ENCODE measurements at regions not wholly inside any gene's neighbourhood (a gene's known extent, or its start where the extent isn't known, plus 50 kb on each side); places are given as distances from the start of the nearest gene placed in this dataset.

- DNase-seq = no peak
Measured at GRCh38 chr7:142353147-142354060, 95.5 kb upstream of the PRSS58 start.

- peak in 1 of 2 experiments; percentile 35 for DNase-seq
Measured at GRCh38 chr7:142352543-142352942, 94.7 kb upstream of the PRSS58 start.

DNA sequence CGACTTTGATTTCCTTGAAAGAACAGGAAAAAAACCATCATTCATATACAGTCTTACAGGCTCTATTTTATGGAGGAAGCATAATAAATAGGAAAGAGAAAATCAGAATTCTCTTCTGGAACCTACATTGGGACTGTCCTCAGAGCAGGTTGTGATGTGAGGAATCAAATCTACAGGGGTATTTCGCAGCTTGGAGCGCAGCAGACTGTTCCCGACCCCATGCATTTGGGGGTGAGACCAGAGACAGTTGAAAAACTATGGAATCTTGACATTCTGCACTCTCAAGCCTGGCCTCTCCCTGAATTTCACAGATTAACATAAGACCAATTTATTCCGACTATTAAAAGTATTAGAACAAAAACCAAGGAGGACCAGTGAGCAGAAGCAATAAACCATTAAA is 93.3 kb upstream of the PRSS58 start:
- DNase-seq = no peak

- DNase-seq = no peak
Measured at GRCh38 chr7:142349670-142350405, 92.0 kb upstream of the PRSS58 start.

DNA sequence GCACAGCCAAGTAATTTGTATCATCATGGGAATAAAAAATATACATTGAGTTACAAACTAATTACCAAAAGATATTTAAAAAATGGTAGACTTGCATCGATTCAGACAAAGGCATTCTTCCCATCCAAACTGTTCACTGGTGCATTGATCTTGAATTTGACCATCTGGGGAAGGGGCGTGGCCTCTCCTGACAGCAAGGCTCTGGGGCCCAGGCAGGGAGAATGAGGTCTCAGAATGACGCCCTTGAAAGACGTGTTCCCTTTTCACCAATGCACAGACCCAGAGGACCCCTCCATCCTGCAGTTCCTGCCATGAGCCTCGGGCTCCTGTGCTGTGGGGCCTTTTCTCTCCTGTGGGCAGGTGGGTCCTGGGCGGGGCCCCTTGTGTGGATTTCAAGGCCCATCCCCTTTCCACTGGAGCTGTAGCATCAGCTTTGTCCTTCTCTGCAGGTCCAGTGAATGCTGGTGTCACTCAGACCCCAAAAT is 91.1 kb upstream of the PRSS58 start:
- DNase-seq = no peak

DNA sequence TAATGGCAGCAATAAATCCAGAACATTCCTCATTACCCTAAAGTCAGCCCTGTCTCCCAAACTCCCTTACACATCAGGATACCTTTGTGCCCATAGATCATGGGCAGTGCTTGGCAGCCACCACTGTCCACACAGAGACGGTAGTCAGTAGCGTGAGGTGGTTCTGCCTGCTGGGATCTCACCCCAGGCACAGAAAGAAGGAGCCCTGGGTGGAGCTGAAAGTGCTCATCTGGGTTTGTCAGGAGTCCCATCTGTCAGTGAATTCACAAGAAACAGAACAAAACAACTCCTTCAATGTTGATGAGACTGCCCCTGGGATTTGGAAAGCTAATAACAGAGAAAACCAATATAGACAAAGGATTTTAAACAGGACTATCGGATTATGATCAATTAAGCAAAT is 90.2 kb upstream of the PRSS58 start:
- no peak for DNase-seq

- DNase-seq = no peak
Measured at GRCh38 chr7:142347091-142347490, 89.2 kb upstream of the PRSS58 start.

DNA sequence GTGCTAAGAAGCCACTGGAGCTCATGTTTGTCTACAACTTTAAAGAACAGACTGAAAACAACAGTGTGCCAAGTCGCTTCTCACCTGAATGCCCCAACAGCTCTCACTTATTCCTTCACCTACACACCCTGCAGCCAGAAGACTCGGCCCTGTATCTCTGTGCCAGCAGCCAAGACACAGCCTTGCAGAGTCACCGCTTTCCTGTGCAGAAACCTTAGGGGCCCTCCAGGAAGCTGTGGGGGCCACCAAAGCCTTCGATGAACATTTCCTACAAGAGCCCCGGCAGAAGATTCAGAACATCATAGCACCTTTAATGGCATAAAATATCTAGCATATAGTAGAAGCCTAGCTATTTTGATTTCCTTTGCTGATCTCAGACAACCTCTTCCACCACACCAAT is 88.0 kb upstream of the PRSS58 start:
- no peak for DNase-seq

- DNase-seq = peak in 1 of 2 experiments; percentile 48
Measured at GRCh38 chr7:142338633-142339501, 81.0 kb upstream of the PRSS58 start.

DNA sequence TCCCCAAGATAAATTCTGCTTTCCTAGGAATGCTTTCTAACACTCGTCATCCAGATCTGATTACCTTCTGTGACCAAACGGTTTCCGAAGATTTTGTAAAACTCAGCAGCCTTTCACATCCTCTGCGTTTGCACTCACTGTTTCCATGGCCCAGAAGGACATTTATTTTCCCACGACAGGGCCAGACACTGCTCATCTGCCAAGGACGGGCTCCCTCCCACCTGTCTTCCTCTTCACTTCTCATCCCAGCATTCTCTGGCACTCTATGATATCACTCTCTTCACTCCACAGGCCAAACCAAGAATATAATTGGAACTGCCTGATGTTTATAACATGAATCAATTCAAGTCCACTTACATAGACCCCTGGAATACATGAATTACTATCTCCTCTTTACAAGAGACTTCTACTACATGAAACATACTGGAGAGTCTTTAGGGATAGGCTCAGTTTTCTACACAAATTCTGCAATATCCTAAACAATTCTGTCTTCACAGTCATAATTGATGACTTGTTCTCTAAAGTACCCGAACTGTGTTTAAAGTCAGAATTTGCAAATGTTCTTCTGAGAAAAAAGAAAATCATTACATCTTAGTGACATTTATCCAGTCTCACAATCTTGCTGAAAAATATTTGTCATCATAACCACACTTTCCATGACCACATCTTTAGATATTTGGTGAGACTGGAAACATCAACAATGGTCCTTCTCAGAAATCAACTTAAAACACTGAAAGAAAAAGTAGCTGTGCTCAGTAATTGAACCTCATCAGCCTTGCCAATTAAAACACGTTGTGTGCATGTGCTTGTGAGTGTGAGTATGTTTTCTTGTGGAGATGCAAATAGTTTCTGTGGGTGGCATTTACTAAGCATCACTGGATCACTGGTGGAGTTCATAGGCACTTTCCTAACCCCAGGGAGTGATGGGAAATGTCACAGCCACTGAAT is 79.5 kb upstream of the PRSS58 start:
- no peak for DNase-seq

DNA sequence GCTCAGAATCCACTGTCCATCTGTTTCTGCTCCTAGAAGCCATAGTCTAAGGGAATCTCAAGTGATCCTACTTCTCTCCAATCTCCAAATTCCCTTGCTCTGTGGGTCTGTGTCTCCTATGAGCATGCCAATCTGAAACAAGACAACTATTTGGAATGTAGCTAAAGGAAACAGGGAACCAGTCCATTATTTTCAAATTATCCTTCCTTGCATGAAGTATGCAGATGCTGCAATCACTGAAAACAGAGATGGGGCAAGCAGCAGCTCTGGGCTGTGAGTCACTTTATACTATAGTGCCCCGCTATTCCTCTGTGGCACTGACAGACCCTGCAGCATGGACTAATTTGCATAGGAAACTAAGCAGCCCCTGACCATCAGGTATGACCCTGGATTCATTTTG is 76.9 kb upstream of the PRSS58 start:
- no peak for DNase-seq

DNA sequence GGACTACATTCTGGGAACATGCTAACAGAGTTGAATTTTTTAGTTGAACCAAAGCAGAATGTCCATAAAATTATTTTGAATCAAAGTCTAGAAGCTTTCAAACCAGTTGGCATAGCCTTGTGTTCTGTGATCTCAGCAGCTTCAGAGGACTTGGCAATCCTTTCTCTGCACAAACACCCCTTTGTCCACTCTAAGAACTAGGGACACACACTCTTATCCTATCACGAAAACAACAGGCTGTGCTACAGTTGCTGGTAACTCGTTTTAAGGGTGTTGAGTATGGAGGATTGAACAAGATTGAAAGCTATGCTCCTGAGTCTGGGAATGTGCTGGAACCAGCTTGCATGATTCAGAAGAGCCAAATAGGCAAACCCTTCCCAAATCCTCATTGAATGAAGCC is 76.4 kb upstream of the PRSS58 start:
- DNase-seq = no peak

- no peak for DNase-seq
Measured at GRCh38 chr7:142332421-142332820, 74.6 kb upstream of the PRSS58 start.

DNA sequence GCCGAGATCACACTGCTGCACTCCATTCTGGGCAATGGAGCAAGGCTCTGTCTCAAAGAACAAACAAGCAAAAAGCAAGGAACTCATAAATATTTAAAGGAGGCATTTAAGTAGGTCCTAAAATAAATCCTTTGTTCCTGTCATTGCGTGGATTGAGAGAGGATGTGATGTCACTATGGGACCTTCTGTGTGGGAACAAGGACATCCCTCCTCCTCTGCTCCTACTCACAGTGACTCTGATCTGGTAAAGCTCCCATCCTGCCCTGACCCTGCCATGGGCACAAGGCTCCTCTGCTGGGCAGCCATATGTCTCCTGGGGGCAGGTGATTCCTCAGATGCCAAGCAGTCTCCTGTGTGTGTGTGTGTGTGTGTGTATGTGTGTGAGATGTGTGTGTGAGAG is 74.1 kb upstream of the PRSS58 start:
- DNase-seq = no peak

GRCh38 chr7:142329062-142329790 is 71.4 kb upstream of the PRSS58 start:
- DNase-seq = no peak

- DNase-seq = no peak
Measured at GRCh38 chr7:142328551-142328950, 70.7 kb upstream of the PRSS58 start.

DNA sequence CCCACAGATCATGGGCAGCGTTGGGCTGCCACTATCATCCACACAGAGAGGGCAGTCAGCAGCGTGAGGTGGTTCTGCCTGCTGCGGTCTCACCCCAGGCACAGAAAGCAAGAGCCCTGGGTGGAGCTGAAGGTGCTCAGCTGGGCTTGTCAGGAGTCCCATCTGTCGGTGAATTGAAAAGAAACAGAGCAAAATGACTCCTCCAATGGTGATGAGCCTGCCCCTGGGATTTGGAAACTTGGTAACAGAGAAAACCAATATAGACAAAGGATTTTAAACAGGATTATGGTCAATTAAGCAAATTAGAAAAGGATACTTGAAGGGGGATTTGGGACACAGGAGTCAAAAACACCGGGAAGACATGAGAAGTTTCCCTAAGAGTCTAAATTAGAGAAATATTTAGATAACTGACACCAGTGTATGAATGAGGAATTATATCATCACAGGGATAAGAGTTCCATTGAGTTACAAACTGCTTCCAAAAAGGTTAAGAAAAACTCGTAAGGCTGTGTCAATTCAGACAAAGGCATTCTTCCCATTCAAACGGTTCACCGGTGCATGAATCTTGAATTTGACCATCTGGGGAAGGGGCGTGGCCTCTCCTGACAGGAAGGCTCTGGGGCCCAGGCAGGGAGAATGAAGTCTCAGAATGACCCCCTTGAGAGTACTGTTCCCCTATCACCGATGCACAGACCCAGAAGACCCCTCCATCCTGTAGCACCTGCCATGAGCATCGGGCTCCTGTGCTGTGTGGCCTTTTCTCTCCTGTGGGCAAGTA is 70.0 kb upstream of the PRSS58 start:
- no peak for DNase-seq

GRCh38 chr7:142323706-142324105 is 65.8 kb upstream of the PRSS58 start:
- peak; percentile 73 to 76 for DNase-seq

GRCh38 chr7:142321391-142321790 is 63.5 kb upstream of the PRSS58 start:
- no peak for DNase-seq

DNA sequence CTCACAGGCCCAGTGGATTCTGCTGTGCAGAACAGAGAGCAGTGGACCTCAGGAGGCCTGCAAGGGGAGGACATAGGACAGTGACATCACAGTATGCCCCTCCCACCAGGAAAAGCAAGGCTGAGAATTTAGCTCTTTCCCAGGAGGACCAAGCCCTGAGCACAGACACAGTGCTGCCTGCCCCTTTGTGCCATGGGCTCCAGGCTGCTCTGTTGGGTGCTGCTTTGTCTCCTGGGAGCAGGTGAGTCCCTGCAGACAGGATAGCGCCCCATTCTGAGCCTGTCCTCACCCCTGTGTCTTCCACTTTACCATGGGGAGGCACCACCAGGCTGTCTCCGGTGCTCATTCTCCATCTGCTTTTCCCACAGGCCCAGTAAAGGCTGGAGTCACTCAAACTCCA is 63.0 kb upstream of the PRSS58 start:
- no peak for DNase-seq
